GM18517 (cell line): ENCODE measurements at regions not wholly inside any gene's neighbourhood (a gene's known extent, or its start where the extent isn't known, plus 50 kb on each side); places are given as distances from the start of the nearest gene placed in this dataset.

ENCODE experiments used
- ATAC-seq: cut with Tn5 transposase; IDR thresholded peaks from one replicate; pipeline ENCODE4 v1.9.1; 2021; ENCODE audit warnings: mild to moderate bottlenecking, moderate library complexity; ENCODE audit not compliant: unreplicated experiment

- ATAC-seq = no peak
Measured at GRCh38 chr6:85396159-85396808, 53.6 kb upstream of the NT5E start.

GRCh38 chr6:85395746-85396145 is 54.1 kb upstream of the NT5E start:
- no peak for ATAC-seq

GRCh38 chr6:85394853-85395538 is 54.9 kb upstream of the NT5E start:
- ATAC-seq = no peak

DNA sequence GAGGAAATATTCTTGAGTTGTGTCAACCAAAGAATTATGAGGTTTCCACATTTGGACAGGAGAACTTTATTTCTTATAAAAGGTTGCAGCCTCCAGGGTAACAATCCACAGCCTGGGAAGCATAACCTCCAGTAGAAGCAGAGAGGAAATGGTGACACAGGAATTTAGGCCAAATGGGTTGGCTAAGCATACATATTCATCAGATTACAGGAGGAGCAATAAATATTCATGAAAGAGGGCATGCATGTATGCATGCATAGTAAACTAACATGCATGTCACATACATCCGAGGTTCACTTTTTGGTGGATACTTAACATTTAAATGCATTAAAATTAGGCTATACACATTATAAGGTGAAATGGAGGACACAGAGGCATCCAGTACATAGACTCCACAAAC is 55.7 kb upstream of the NT5E start:
- ATAC-seq = no peak

GRCh38 chr6:85392379-85392778 is 57.5 kb upstream of the NT5E start:
- ATAC-seq = no peak

- ATAC-seq = no peak
Measured at GRCh38 chr6:85390775-85391174, 59.1 kb upstream of the NT5E start.

- ATAC-seq = no peak
Measured at GRCh38 chr6:85390105-85390728, 59.7 kb upstream of the NT5E start.

DNA sequence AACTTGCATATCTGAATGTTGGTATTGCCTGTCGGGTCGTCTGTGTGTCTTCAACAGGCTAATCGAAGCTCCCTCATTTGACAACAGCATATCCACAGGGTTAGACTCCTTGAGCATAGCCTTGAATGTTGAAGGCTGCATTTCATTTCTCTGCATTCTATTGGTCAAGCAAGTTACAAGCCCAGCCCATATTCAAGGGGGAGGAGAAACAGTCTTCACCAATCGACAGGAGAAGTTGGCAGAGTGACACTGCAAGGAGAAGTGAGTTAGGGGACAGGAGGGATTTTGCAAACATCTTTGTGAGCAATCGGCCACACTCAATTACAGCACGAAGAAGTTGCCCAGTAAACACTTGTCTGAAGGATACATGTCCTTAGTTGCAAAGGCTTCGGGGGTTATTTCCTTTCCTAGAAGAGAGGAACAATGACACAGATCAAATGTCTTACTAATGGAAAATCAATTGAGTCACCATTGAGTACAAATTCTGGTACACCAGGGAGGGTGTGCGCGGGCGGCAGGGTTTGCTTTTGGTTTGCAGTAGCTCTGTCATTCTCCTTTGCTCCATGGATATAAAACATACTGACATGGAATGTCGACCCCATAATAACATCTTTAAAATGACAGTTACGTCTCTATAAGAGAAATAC is 60.6 kb upstream of the NT5E start:
- ATAC-seq = no peak

GRCh38 chr6:85388531-85388930 is 61.4 kb upstream of the NT5E start:
- ATAC-seq = no peak

GRCh38 chr6:85385636-85386315 is 64.1 kb upstream of the NT5E start:
- no peak for ATAC-seq

GRCh38 chr6:85383042-85383441 is 66.8 kb upstream of the NT5E start:
- no peak for ATAC-seq

DNA sequence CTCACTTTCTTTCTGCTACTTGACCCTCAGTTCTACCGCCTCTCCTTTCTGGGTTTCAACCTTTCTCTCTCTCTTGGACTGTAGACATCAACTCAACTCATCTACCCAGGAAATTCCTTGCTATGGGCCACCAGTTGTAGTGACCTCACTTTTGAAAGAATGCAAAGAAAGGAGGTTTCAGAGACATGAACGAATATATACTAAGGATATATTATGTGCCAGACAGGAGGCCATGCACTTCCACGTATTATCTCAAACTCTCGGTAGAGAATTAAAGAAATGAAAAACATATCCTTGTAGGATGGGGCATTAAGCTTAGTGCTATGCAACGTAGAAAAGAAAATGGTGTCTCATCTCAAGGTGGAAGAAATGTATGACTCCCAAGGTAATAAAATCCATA is 67.3 kb upstream of the NT5E start:
- no peak for ATAC-seq

- no peak for ATAC-seq
Measured at GRCh38 chr6:85372915-85373270, 77.0 kb upstream of the NT5E start.

GRCh38 chr6:85372188-85372914 is 77.5 kb upstream of the NT5E start:
- no peak for ATAC-seq

GRCh38 chr6:85368631-85369030 is 81.3 kb upstream of the NT5E start:
- no peak for ATAC-seq

- ATAC-seq = no peak
Measured at GRCh38 chr6:85364344-85364743, 85.5 kb upstream of the NT5E start.

GRCh38 chr6:85363870-85364269 is 86.0 kb upstream of the NT5E start:
- no peak for ATAC-seq

GRCh38 chr6:85362652-85363310 is 87.1 kb upstream of the NT5E start:
- ATAC-seq = no peak

DNA sequence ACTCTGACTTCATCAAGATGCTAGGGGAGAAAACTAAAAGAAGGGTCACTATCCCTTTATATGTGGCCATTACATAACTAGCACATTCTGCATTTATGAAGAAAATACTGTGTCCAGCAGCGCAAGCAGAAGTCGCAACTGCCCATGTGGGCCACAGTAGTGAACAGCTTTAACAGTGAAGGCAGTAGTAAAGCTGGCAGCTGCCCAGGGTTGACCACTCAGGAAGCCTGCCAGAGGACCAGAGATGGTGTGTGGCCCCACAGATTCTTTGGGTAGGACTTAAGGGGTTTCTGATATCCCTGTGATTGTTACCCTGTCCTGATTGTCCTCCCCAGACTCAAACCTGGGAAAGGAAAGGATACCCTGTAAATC is 88.3 kb upstream of the NT5E start:
- no peak for ATAC-seq
